Uterus (tissue), 2 donors: ENCODE measurements at regions not wholly inside any gene's neighbourhood (a gene's known extent, or its start where the extent isn't known, plus 50 kb on each side); places are given as distances from the start of the nearest gene placed in this dataset.

Experiments
- POLR2A ChIP-seq, 2 donors: fragments of 450-650 bp; IDR thresholded peaks; one replicate each; pipeline ENCODE4 v1.6.1; 2016; ENCODE audit warnings: antibody characterized with exemption in 2 of 2, mild to moderate bottlenecking in 1 of 2, moderate library complexity in 1 of 2
- TF ChIP-seq, protein P1 (sequence below), 4 experiments: fragments of 200-600 bp in 2 of 4; fragments of 450-650 bp in 2 of 4; sonication (generic) in 2 of 4; IDR thresholded peaks; one replicate each; pipeline ENCODE4 v1.5.1; 2016 to 2019; ENCODE audit warnings: antibody characterized with exemption in 4 of 4, mild to moderate bottlenecking in 2 of 4, moderate library complexity in 1 of 4

DNA sequence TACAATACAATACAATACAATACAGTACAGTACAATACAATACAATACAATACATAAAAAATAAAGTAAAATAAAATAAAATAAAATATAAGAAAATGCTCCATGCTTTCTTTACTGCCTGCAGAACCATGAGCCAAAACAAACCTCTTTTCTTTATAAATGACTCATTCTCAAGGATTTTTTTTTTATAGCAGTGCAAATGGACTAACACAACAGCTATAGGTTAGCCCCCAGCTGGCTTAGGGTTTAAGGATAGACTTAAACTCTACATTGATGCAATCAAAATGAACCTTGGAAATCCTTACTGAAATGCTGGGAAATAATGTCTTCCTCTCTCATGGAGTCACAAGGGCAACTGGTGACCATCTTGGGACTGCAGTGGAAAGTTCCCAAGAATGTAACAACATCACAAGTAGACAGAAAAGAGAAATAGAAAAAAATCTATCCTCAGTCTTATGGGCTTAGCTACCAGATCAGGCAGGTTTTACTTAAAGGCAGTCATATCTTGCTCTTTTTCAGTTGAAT lies 348.9 kb downstream of the ARL4A start:
- TF ChIP-seq POLR2A (IDR thresholded peaks at IDR 0.05) = no peak
- TF ChIP-seq, protein P1, sequence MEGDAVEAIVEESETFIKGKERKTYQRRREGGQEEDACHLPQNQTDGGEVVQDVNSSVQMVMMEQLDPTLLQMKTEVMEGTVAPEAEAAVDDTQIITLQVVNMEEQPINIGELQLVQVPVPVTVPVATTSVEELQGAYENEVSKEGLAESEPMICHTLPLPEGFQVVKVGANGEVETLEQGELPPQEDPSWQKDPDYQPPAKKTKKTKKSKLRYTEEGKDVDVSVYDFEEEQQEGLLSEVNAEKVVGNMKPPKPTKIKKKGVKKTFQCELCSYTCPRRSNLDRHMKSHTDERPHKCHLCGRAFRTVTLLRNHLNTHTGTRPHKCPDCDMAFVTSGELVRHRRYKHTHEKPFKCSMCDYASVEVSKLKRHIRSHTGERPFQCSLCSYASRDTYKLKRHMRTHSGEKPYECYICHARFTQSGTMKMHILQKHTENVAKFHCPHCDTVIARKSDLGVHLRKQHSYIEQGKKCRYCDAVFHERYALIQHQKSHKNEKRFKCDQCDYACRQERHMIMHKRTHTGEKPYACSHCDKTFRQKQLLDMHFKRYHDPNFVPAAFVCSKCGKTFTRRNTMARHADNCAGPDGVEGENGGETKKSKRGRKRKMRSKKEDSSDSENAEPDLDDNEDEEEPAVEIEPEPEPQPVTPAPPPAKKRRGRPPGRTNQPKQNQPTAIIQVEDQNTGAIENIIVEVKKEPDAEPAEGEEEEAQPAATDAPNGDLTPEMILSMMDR (IDR thresholded peaks at IDR 0.05) = no peak
